Upper lobe of left lung (tissue), 4 donors: ENCODE measurements at regions not wholly inside any gene's neighbourhood (a gene's known extent, or its start where the extent isn't known, plus 50 kb on each side); places are given as distances from the start of the nearest gene placed in this dataset.

ENCODE experiments used
- CTCF ChIP-seq, 6 experiments: fragments of 450-650 bp in 4 of 6; fragments of 200-600 bp in 2 of 6; sonication (generic) in 2 of 6; IDR thresholded peaks; one replicate each; pipeline ENCODE4 v1.5.1; 2016 to 2019; ENCODE audit warnings: antibody characterized with exemption in 6 of 6
- EP300 ChIP-seq, 4 donors: sonication (generic); formaldehyde crosslinking; IDR thresholded peaks; one replicate each; pipeline ENCODE4 v1.5.1; 2017; ENCODE audit warnings: antibody characterized with exemption in 4 of 4, control low read depth in 2 of 4
- POLR2A ChIP-seq, 4 donors: fragments of 450-650 bp; IDR thresholded peaks; one replicate each; pipeline ENCODE4 v1.5.1; 2016 to 2017; ENCODE audit warnings: antibody characterized with exemption in 4 of 4, mild to moderate bottlenecking in 2 of 4
- POLR2AphosphoS5 ChIP-seq, 2 donors: sonication (generic); formaldehyde crosslinking; IDR thresholded peaks; one replicate each; pipeline ENCODE4 v1.5.1; 2017; ENCODE audit warnings: antibody characterized with exemption in 2 of 2

- TF ChIP-seq EP300 (IDR thresholded peaks at IDR 0.05) (no peak), POLR2A (IDR thresholded peaks at IDR 0.05) (no peak), CTCF (IDR thresholded peaks at IDR 0.05) (no peak), POLR2AphosphoS5 (IDR thresholded peaks at IDR 0.05) (no peak)
Observed at GRCh38 chr2:145674705-145675104, 1154.8 kb upstream of the ZEB2 start.
